ENCODE measurements at regions not wholly inside any gene's neighbourhood (a gene's known extent, or its start where the extent isn't known, plus 50 kb on each side); places are given as distances from the start of the nearest gene placed in this dataset.

- TF ChIP-seq, protein P1, sequence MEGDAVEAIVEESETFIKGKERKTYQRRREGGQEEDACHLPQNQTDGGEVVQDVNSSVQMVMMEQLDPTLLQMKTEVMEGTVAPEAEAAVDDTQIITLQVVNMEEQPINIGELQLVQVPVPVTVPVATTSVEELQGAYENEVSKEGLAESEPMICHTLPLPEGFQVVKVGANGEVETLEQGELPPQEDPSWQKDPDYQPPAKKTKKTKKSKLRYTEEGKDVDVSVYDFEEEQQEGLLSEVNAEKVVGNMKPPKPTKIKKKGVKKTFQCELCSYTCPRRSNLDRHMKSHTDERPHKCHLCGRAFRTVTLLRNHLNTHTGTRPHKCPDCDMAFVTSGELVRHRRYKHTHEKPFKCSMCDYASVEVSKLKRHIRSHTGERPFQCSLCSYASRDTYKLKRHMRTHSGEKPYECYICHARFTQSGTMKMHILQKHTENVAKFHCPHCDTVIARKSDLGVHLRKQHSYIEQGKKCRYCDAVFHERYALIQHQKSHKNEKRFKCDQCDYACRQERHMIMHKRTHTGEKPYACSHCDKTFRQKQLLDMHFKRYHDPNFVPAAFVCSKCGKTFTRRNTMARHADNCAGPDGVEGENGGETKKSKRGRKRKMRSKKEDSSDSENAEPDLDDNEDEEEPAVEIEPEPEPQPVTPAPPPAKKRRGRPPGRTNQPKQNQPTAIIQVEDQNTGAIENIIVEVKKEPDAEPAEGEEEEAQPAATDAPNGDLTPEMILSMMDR (IDR thresholded peaks at IDR 0.05), result no peak
- Histone ChIP-seq H3K4me1 (ENCODE audit: control insufficient read depth in 1 of 2, insufficient read depth in 1 of 2, low read depth in 1 of 2, low read length in 1 of 2) (no peaks in the 10 kb centered on the region), H3K27ac (no peak overlapping the region), H3K27me3 (no peaks in the 10 kb centered on the region), H3K4me3 (ENCODE audit: low read depth in 1 of 2, low read length in 1 of 2) (no peak overlapping the region), H3K36me3 (no peaks in the 10 kb centered on the region), H3K9me3 (no peaks in the 10 kb centered on the region)
Measured at GRCh38 chr18:1952486-1952885, 618.8 kb downstream of the METTL4 start.

GRCh38 chr18:1954583-1955312, 616.6 kb downstream of the METTL4 start:
- H3K27ac ChIP-seq, result no peak overlapping the region
- H3K4me1 ChIP-seq (ENCODE audit: control insufficient read depth in 1 of 2, insufficient read depth in 1 of 2, low read depth in 1 of 2, low read length in 1 of 2), result no peaks in the 10 kb centered on the region
- no peaks in the 10 kb centered on the region for H3K9me3 ChIP-seq
- no peak overlapping the region for H3K4me3 ChIP-seq (ENCODE audit: low read depth in 1 of 2, low read length in 1 of 2)
- TF ChIP-seq, protein P1 (IDR thresholded peaks at IDR 0.05), result no peak
- no peaks in the 10 kb centered on the region for H3K36me3 ChIP-seq
- H3K27me3 ChIP-seq, result no peaks in the 10 kb centered on the region

- TF ChIP-seq, protein P1 (IDR thresholded peaks at IDR 0.05), result no peak
- Histone ChIP-seq H3K4me3 (ENCODE audit: low read depth in 1 of 2, low read length in 1 of 2) (no peak overlapping the region), H3K4me1 (ENCODE audit: control insufficient read depth in 1 of 2, insufficient read depth in 1 of 2, low read depth in 1 of 2, low read length in 1 of 2) (no peaks in the 10 kb centered on the region), H3K36me3 (no peaks in the 10 kb centered on the region), H3K27ac (no peak overlapping the region), H3K9me3 (no peaks in the 10 kb centered on the region), H3K27me3 (no peaks in the 10 kb centered on the region)
Measured at GRCh38 chr18:1958798-1959197, 612.5 kb downstream of the METTL4 start.

- Histone ChIP-seq H3K27me3 (no peaks in the 10 kb centered on the region), H3K27ac (no peak overlapping the region), H3K4me3 (ENCODE audit: low read depth in 1 of 2, low read length in 1 of 2) (no peak overlapping the region), H3K9me3 (no peaks in the 10 kb centered on the region), H3K36me3 (no peaks in the 10 kb centered on the region), H3K4me1 (ENCODE audit: control insufficient read depth in 1 of 2, insufficient read depth in 1 of 2, low read depth in 1 of 2, low read length in 1 of 2) (no peaks in the 10 kb centered on the region)
- TF ChIP-seq, protein P1 (IDR thresholded peaks at IDR 0.05), result no peak
Measured at GRCh38 chr18:1965016-1965415, 606.3 kb downstream of the METTL4 start.

DNA sequence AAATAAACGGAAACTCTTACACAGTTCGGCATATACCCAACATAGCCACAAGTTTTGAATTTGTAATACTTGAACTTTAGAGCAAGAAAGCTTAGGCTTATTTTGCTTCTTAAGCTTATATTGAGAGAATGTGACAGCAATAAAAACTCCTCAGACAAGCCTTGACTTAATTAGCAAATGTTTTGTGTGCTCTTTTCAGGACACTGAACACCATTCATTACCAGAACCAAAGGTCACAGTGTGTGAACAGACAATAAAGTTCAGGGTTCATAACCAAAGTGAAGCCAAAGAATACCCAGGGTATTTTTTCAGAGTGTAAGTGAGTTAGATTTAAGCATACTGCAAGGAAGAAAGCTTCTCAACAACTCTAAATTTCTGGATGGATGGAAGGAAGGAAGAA, 605.8 kb downstream of the METTL4 start:
- no peak overlapping the region for H3K27ac ChIP-seq
- no peaks in the 10 kb centered on the region for H3K4me1 ChIP-seq (ENCODE audit: control insufficient read depth in 1 of 2, insufficient read depth in 1 of 2, low read depth in 1 of 2, low read length in 1 of 2)
- TF ChIP-seq, protein P1 (IDR thresholded peaks at IDR 0.05), result no peak
- no peak overlapping the region for H3K4me3 ChIP-seq (ENCODE audit: low read depth in 1 of 2, low read length in 1 of 2)
- H3K36me3 ChIP-seq, result no peaks in the 10 kb centered on the region
- no peaks in the 10 kb centered on the region for H3K9me3 ChIP-seq
- H3K27me3 ChIP-seq, result no peaks in the 10 kb centered on the region
